Heart right ventricle (tissue), 16 donors: ENCODE measurements at regions not wholly inside any gene's neighbourhood (a gene's known extent, or its start where the extent isn't known, plus 50 kb on each side); places are given as distances from the start of the nearest gene placed in this dataset.

Source experiments
- ATAC-seq, 8 donors: fragments of 200-7000 bp; cut with Tn5 transposase; one replicate each; pipeline ENCODE4 v1.9.1; 2020; ENCODE audit warnings: mild to moderate bottlenecking in 8 of 8, moderate library complexity in 8 of 8, moderate number of reproducible peaks in 1 of 8
- DNase-seq, 2 donors: peaks; one replicate each; pipeline ENCODE4 v3.0.0-alpha.2; 2020
- H3K27ac ChIP-seq, 10 donors: fragments of 200-600 bp; sonication (generic) in 2 of 10; one replicate each; pipeline versions ENCODE4 v1.5.0 to v1.8.0; 2020 to 2022; ENCODE audit warnings: mild to moderate bottlenecking in 3 of 10
- H3K27me3 ChIP-seq, 7 donors: fragments of 200-600 bp; one replicate each; pipeline ENCODE4 v1.8.0; 2021 to 2022; ENCODE audit warnings: mild to moderate bottlenecking in 2 of 7
- H3K36me3 ChIP-seq, 9 donors: fragments of 200-600 bp; sonication (generic) in 1 of 9; one replicate each; pipeline versions ENCODE4 v1.5.0 to v1.8.0; 2020 to 2022; ENCODE audit warnings: mild to moderate bottlenecking in 2 of 9
- H3K4me1 ChIP-seq, 9 donors: fragments of 200-600 bp; sonication (generic) in 1 of 9; one replicate each; pipeline versions ENCODE4 v1.5.0 to v1.8.0; 2020 to 2022; ENCODE audit warnings: mild to moderate bottlenecking in 4 of 9
- H3K4me3 ChIP-seq, 10 donors: fragments of 200-600 bp; sonication (generic) in 2 of 10; one replicate each; pipeline versions ENCODE4 v1.5.0 to v1.8.0; 2020 to 2022; ENCODE audit warnings: mild to moderate bottlenecking in 7 of 10, moderate library complexity in 2 of 10
- H3K9me3 ChIP-seq, 11 donors: fragments of 200-600 bp in 10 of 11; sonication (generic) in 2 of 11; one replicate each; pipeline versions ENCODE4 v1.5.0 to v1.8.0; 2013 to 2022; ENCODE audit warnings: mild to moderate bottlenecking in 2 of 11, control low read depth in 1 of 11, moderate library complexity in 1 of 11
- CTCF ChIP-seq, 9 donors: fragments of 200-600 bp; sonication (generic) in 2 of 9; IDR thresholded peaks; one replicate each; pipeline versions ENCODE4 v1.5.0 to v1.8.0; 2021 to 2022; ENCODE audit warnings: antibody characterized with exemption in 9 of 9, mild to moderate bottlenecking in 5 of 9, moderate library complexity in 1 of 9
- WGBS, 2 donors: extraction: QIAGEN DNeasy Blood & Tissue Kit; methylation state at CpG; one replicate each; pipeline ENCODE4 v1.1.7; 2013; ENCODE audit warnings: inconsistent platforms in 1 of 2; 5-methylcytosine and 5-hydroxymethylcytosine counted together
- intact Hi-C, 10 donors: fragments of 100-400 bp; cut with DNase I; formaldehyde crosslinking; loops; one replicate each; pipeline versions ENCODE4 v1.11.1 to v1.14.2; 2022
- donor health status: Arrhythmogenic right ventricular cardiomyopathy.
- donor health status: ischemic (EF 13 %, LVEDD 7.1; RV severe dilation, severe dysfunction).
- donor health status: healthy with polysubstance abuse.
- donor health status: DM: no; HTN: yes; CAD: no.
- donor health status: DM: no; HTN: no; CAD: no.
- donor health status: ischemic (EF 25% LVEDD 6.9; RV normal size, moderate dysfunction).
- donor health status: ischemic (EF 25% LVEDD 5.7; RV mildly dilated, moderate dysfunction).
- donor health status: healthy.
- donor health status: DM: yes; HTN: yes; CAD: no.
- donor health status: Ischemic cardiomyopathy.
- donor health status: ischemic (EF 35%, LVEDD 5.7; RV mildly dilated, moderate dysfunction).
- donor health status: nonischemic (EF 11% LVEDD 7.7; RV severe dilation, severe dysfunction).
- donor health status: DM: yes; HTN: yes; CAD: no.
- donor health status: PGD.
- donor health status: ischemic (EF 29% LVEDD 5.4; RV normal size, mild dysfunction).
- donor health status: nonischemic (EF 23%, LVEDD 6.1; RV moderate dilation, normal function).

GRCh38 chr6:147106759-147107401 lies 97.3 kb upstream of the STXBP5 start:
- Histone ChIP-seq H3K27me3 (no peaks in the 10 kb centered on the region), H3K9me3 (no peaks in the 10 kb centered on the region), H3K27ac (no peak overlapping the region), H3K4me1 (peaks cover 0 to 22% (median 0%) of the 10 kb centered on the region in 9 donors), H3K4me3 (no peak overlapping the region), H3K36me3 (no peaks in the 10 kb centered on the region)
- intact Hi-C loops: no loop called here
- 71 to 76% methylated on average over 7 of the region's 7 CpGs for WGBS, 2 donors
- no peak for TF ChIP-seq CTCF (IDR thresholded peaks at IDR 0.05)
- no peak for ATAC-seq
- no peak for DNase-seq

DNA sequence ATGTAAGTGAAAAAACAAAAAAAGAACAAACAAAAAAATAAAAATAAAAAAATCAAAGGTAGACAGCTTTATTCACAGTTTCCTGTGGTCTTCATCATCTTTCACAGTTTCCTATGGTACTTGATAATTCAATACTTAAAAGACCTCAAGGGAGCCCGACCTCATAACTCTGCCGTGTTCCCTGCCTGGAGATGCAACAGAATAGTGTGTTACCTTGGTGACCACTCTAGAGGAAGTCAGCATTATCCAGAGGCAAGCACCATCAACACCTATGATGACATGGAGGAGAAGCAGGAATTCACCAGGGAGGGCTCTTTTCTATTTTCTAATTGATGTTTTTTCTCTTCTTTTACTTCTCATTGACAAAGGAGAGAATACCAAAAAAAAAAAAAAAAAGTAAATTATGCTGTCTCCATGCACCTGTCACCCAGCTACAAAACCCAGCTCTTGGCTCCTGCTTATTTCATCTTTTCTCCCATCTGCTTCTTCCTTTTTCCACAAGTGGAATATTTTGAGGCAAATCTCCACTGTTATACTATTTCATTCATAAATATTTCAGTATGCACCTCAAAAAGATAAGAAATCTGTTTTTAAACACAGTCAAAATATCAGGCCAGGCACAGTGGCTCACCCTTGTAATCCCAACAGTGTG lies 95.8 kb upstream of the STXBP5 start:
- H3K4me1 ChIP-seq: peaks cover 0 to 21% (median 0%) of the 10 kb centered on the region in 9 donors
- no peaks in the 10 kb centered on the region for H3K9me3 ChIP-seq
- no peak for DNase-seq
- intact Hi-C loops: no loop called here
- no peak overlapping the region for H3K27ac ChIP-seq
- 58 to 75% methylated on average over 2 of the region's 2 CpGs for WGBS, 2 donors
- H3K36me3 ChIP-seq: no peaks in the 10 kb centered on the region
- no peaks in the 10 kb centered on the region for H3K27me3 ChIP-seq
- no peak for ATAC-seq
- H3K4me3 ChIP-seq: no peak overlapping the region
- no peak for TF ChIP-seq CTCF (IDR thresholded peaks at IDR 0.05)

DNA sequence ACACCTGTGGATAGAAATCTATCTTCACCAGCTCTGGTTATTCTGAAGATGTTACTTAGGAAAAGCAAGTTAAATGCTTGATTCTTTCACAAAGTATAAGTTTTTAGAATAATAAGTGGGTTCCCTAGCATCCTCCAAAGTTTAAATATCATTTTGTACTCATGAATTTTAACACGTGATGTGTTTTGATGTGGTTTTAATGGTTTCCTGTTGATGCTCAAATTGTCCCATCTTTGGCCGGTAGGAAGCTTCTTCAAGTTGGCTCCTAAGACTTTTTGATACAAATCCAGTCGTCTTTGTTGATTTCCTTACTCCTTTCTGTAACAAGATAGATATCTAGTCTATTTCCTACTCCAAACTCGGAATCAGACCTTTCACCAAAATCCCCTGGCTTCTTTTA lies 94.5 kb upstream of the STXBP5 start:
- WGBS, 2 donors: 80 to 81% methylated on average over 4 of the region's 4 CpGs
- no peak for TF ChIP-seq CTCF (IDR thresholded peaks at IDR 0.05)

DNA sequence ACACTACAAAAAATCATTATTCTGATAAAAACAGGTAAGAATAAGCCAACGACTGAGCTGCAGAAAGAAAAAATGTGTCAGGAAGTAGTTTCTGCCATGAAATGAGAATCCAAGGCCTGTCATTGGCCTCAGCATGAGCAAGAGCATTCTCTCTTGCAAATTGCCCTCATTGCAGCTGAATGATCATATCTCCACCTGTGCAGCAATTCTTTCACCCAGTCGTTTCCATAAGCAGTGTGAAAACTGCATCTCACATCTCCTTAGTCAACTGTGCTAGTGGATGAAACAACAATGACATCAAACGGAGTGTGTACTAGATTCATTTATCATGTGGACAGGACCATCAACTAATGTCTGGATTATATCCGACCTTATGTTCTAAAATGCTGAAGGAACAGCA lies 88.2 kb upstream of the STXBP5 start:
- no peak overlapping the region for H3K4me3 ChIP-seq
- TF ChIP-seq CTCF (IDR thresholded peaks at IDR 0.05): no peak
- WGBS, 2 donors: 74 to 79% methylated on average over 4 of the region's 4 CpGs

More for the DNA sequence above, 94.5 kb upstream of the STXBP5 start:
- Histone ChIP-seq H3K36me3 (no peaks in the 10 kb centered on the region), H3K4me1 (peaks cover 0 to 10% (median 0%) of the 10 kb centered on the region in 9 donors), H3K9me3 (no peaks in the 10 kb centered on the region), H3K27me3 (no peaks in the 10 kb centered on the region), H3K27ac (no peak overlapping the region), H3K4me3 (no peak overlapping the region)
- ATAC-seq (no peak), DNase-seq (no peak)
- intact Hi-C loops: no loop called here

More for the DNA sequence above, 88.2 kb upstream of the STXBP5 start:
- ATAC-seq (no peak), DNase-seq (no peak)
- Histone ChIP-seq H3K36me3 (no peaks in the 10 kb centered on the region), H3K27me3 (no peaks in the 10 kb centered on the region), H3K27ac (no peak overlapping the region), H3K4me1 (peaks cover 0 to 11% (median 0%) of the 10 kb centered on the region in 9 donors), H3K9me3 (peaks cover 0 to 8% (median 0%) of the 10 kb centered on the region in 11 donors)
- intact Hi-C loops: no loop called here
